GM23338 (cell line): ENCODE measurements at regions not wholly inside any gene's neighbourhood (a gene's known extent, or its start where the extent isn't known, plus 50 kb on each side); places are given as distances from the start of the nearest gene placed in this dataset.

Experiments used
- ATAC-seq: fragments of 200-7000 bp; cut with Tn5 transposase; 3 replicates; pipeline ENCODE4 v1.9.1; 2020
- DNase-seq: peaks from one replicate; pipeline ENCODE4 v3.0.0-alpha.2; 2015; ENCODE audit warnings: low spot score
- H2AFZ ChIP-seq: fragments of 200-600 bp; sonication (generic); 2 replicates; pipeline ENCODE4 v1.8.0; 2016; ENCODE audit warnings: antibody characterized with exemption, mild to moderate bottlenecking, moderate library complexity
- H3F3A ChIP-seq: fragments of 200-600 bp; sonication (generic); replicated peaks from 2 replicates; pipeline ENCODE4 v1.8.0; 2017; ENCODE audit warnings: antibody characterized with exemption, mixed run types, low read depth
- H3K27ac ChIP-seq: fragments of 200-600 bp; sonication (generic); 2 replicates; pipeline ENCODE4 v1.6.1; 2016; ENCODE audit warnings: low read depth
- H3K27me3 ChIP-seq: fragments of 200-600 bp; sonication (generic); 2 replicates; pipeline ENCODE4 v1.8.0; 2016; ENCODE audit warnings: mild to moderate bottlenecking, mixed run types, moderate library complexity; ENCODE audit not compliant: insufficient read depth
- H3K36me3 ChIP-seq: fragments of 200-600 bp; sonication (generic); 2 replicates; pipeline ENCODE4 v1.8.0; 2016; ENCODE audit warnings: mild to moderate bottlenecking; ENCODE audit not compliant: insufficient read depth
- H3K4me1 ChIP-seq: fragments of 200-600 bp; sonication (generic); 2 replicates; pipeline ENCODE4 v1.8.0; 2016; ENCODE audit warnings: mild to moderate bottlenecking, moderate library complexity; ENCODE audit not compliant: insufficient read depth
- H3K4me2 ChIP-seq: fragments of 200-600 bp; sonication (generic); 2 replicates; pipeline ENCODE4 v1.7.1; 2017; ENCODE audit warnings: mixed run types
- H3K4me3 ChIP-seq: fragments of 200-600 bp; sonication (generic); 2 replicates; pipeline ENCODE4 v1.6.1; 2016; ENCODE audit warnings: mixed run types
- H3K79me2 ChIP-seq: fragments of 200-600 bp; sonication (generic); replicated peaks from 2 replicates; pipeline ENCODE4 v1.8.0; 2017; ENCODE audit warnings: mild to moderate bottlenecking; ENCODE audit not compliant: insufficient read depth
- H3K9me2 ChIP-seq: fragments of 200-600 bp; sonication (generic); 2 replicates; pipeline ENCODE4 v1.8.0; 2017; ENCODE audit not compliant: insufficient read depth
- H4K20me1 ChIP-seq: fragments of 200-600 bp; sonication (generic); replicated peaks from 2 replicates; pipeline ENCODE4 v1.8.0; 2017; ENCODE audit warnings: mild to moderate bottlenecking; ENCODE audit not compliant: insufficient read depth
- H3K27ac Mint-ChIP-seq: 2 replicates; pipeline ENCODE4 v1.8.0; 2020; ENCODE audit warnings: inconsistent platforms, mild to moderate bottlenecking, moderate library complexity, mixed read lengths
- H3K27me3 Mint-ChIP-seq: 3 replicates; pipeline ENCODE4 v1.8.0; 2022; ENCODE audit warnings: low read depth, mild to moderate bottlenecking, moderate library complexity, mixed read lengths, inconsistent platforms; ENCODE audit not compliant: insufficient read depth, poor library complexity
- H3K36me3 Mint-ChIP-seq: 3 replicates; pipeline ENCODE4 v1.8.0; 2021; ENCODE audit warnings: low read depth, mild to moderate bottlenecking, inconsistent platforms, moderate library complexity, mixed read lengths
- H3K4me1 Mint-ChIP-seq: 3 replicates; pipeline ENCODE4 v1.8.0; 2020; ENCODE audit warnings: mild to moderate bottlenecking, inconsistent platforms, mixed read lengths
- H3K4me3 Mint-ChIP-seq: 3 replicates; pipeline ENCODE4 v1.8.0; 2021; ENCODE audit warnings: moderate library complexity, mild to moderate bottlenecking, inconsistent platforms, mixed read lengths
- H3K9me3 Mint-ChIP-seq: 3 replicates; pipeline ENCODE4 v1.8.0; 2020; ENCODE audit warnings: moderate library complexity, mild to moderate bottlenecking, inconsistent platforms, mixed read lengths
- CREB1 ChIP-seq: fragments of 250-450 bp; sonication (Bioruptor Pico); IDR thresholded peaks from 2 replicates; pipeline ENCODE4 v1.5.0; 2020; ENCODE audit warnings: low read depth, mild to moderate bottlenecking, moderate library complexity
- EZH2 ChIP-seq: fragments of 200-600 bp; sonication (generic); IDR thresholded peaks from one replicate; pipeline ENCODE4 v1.8.0; 2017; ENCODE audit warnings: antibody characterized with exemption, mild to moderate bottlenecking, low read depth; ENCODE audit not compliant: unreplicated experiment
- EZH2phosphoT487 ChIP-seq: fragments of 200-600 bp; sonication (generic); IDR thresholded peaks from one replicate; pipeline ENCODE4 v1.8.1; 2018; ENCODE audit warnings: antibody characterized with exemption; ENCODE audit not compliant: unreplicated experiment
- JUNB ChIP-seq: IDR thresholded peaks from one replicate; pipeline ENCODE4 v1.6.1; 2016; ENCODE audit warnings: antibody characterized with exemption; ENCODE audit not compliant: unreplicated experiment
- POLR2AphosphoS5 ChIP-seq: IDR thresholded peaks from 2 replicates; pipeline ENCODE4 v1.6.1; 2016; ENCODE audit warnings: antibody characterized with exemption, low read depth
- STAT1 ChIP-seq: IDR thresholded peaks from one replicate; pipeline ENCODE4 v1.6.1; 2016; ENCODE audit warnings: antibody characterized with exemption; ENCODE audit not compliant: unreplicated experiment
- ZNF331 ChIP-seq: fragments of 250-450 bp; sonication (Bioruptor Pico); IDR thresholded peaks from 2 replicates; pipeline ENCODE4 v1.5.0; 2020; ENCODE audit warnings: low read depth, mild to moderate bottlenecking, moderate library complexity
- TF ChIP-seq, protein P1 (sequence below): fragments of 250-450 bp; sonication (Bioruptor Pico); IDR thresholded peaks from 2 replicates; pipeline ENCODE4 v1.5.0; 2020; ENCODE audit warnings: mild to moderate bottlenecking, moderate library complexity

DNA sequence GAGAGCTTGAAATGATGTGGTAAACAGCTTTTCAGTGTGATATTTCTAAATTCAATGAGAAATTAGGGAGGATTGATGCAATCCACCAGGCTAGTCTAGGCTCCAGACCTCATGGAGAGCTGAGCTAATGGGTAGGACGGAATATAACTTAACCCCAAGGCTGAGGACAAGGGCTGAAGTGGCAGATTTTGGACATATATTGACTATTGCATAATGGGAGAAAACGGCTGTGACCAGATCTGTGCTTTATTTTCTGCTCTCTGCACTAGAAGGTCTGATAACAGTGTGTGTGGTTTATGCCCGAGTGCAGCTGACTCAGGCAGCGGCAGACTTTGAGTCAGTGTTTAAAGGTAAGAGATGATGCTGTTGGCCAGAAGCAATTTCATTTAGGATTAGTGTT lies 70.6 kb downstream of the ACTBL2 start:
- H3K4me3 Mint-ChIP-seq = no peak overlapping the region
- no peak overlapping the region for H3K4me2 ChIP-seq
- no peaks in the 10 kb centered on the region; the same call in 1 of the 2 replicates for H3K9me2 ChIP-seq
- no peaks in the 10 kb centered on the region for H3K4me1 ChIP-seq
- H3K36me3 Mint-ChIP-seq = no peaks in the 10 kb centered on the region
- no peak overlapping the region for H3K27ac ChIP-seq
- H3K27me3 ChIP-seq = no peaks in the 10 kb centered on the region
- no peaks in the 10 kb centered on the region for H3K79me2 ChIP-seq
- H2AFZ ChIP-seq = no peak overlapping the region
- H3K36me3 ChIP-seq = no peaks in the 10 kb centered on the region
- no peaks in the 10 kb centered on the region for H3K27me3 Mint-ChIP-seq
- no peaks in the 10 kb centered on the region for H3F3A ChIP-seq
- TF ChIP-seq JUNB = no peak
- TF ChIP-seq, protein P1, sequence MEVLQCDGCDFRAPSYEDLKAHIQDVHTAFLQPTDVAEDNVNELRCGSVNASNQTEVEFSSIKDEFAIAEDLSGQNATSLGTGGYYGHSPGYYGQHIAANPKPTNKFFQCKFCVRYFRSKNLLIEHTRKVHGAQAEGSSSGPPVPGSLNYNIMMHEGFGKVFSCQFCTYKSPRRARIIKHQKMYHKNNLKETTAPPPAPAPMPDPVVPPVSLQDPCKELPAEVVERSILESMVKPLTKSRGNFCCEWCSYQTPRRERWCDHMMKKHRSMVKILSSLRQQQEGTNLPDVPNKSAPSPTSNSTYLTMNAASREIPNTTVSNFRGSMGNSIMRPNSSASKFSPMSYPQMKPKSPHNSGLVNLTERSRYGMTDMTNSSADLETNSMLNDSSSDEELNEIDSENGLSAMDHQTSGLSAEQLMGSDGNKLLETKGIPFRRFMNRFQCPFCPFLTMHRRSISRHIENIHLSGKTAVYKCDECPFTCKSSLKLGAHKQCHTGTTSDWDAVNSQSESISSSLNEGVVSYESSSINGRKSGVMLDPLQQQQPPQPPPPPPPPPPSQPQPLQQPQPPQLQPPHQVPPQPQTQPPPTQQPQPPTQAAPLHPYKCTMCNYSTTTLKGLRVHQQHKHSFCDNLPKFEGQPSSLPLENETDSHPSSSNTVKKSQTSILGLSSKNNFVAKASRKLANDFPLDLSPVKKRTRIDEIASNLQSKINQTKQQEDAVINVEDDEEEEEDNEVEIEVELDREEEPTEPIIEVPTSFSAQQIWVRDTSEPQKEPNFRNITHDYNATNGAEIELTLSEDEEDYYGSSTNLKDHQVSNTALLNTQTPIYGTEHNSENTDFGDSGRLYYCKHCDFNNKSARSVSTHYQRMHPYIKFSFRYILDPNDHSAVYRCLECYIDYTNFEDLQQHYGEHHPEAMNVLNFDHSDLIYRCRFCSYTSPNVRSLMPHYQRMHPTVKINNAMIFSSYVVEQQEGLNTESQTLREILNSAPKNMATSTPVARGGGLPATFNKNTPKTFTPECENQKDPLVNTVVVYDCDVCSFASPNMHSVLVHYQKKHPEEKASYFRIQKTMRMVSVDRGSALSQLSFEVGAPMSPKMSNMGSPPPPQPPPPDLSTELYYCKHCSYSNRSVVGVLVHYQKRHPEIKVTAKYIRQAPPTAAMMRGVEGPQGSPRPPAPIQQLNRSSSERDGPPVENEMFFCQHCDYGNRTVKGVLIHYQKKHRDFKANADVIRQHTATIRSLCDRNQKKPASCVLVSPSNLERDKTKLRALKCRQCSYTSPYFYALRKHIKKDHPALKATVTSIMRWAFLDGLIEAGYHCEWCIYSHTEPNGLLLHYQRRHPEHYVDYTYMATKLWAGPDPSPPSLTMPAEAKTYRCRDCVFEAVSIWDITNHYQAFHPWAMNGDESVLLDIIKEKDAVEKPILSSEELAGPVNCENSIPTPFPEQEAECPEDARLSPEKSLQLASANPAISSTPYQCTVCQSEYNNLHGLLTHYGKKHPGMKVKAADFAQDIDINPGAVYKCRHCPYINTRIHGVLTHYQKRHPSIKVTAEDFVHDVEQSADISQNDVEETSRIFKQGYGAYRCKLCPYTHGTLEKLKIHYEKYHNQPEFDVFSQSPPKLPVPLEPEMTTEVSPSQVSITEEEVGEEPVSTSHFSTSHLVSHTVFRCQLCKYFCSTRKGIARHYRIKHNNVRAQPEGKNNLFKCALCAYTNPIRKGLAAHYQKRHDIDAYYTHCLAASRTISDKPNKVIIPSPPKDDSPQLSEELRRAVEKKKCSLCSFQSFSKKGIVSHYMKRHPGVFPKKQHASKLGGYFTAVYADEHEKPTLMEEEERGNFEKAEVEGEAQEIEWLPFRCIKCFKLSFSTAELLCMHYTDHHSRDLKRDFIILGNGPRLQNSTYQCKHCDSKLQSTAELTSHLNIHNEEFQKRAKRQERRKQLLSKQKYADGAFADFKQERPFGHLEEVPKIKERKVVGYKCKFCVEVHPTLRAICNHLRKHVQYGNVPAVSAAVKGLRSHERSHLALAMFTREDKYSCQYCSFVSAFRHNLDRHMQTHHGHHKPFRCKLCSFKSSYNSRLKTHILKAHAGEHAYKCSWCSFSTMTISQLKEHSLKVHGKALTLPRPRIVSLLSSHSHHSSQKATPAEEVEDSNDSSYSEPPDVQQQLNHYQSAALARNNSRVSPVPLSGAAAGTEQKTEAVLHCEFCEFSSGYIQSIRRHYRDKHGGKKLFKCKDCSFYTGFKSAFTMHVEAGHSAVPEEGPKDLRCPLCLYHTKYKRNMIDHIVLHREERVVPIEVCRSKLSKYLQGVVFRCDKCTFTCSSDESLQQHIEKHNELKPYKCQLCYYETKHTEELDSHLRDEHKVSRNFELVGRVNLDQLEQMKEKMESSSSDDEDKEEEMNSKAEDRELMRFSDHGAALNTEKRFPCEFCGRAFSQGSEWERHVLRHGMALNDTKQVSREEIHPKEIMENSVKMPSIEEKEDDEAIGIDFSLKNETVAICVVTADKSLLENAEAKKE = no peak
- DNase-seq = no peak
- H3K9me3 Mint-ChIP-seq = no peaks in the 10 kb centered on the region
- no peak overlapping the region for H3K4me3 ChIP-seq
- no peak for ATAC-seq
- peaks cover 7% of the 10 kb centered on the region for H3K4me1 Mint-ChIP-seq
- H3K27ac Mint-ChIP-seq = no peak overlapping the region
- no peaks in the 10 kb centered on the region for H4K20me1 ChIP-seq

DNA sequence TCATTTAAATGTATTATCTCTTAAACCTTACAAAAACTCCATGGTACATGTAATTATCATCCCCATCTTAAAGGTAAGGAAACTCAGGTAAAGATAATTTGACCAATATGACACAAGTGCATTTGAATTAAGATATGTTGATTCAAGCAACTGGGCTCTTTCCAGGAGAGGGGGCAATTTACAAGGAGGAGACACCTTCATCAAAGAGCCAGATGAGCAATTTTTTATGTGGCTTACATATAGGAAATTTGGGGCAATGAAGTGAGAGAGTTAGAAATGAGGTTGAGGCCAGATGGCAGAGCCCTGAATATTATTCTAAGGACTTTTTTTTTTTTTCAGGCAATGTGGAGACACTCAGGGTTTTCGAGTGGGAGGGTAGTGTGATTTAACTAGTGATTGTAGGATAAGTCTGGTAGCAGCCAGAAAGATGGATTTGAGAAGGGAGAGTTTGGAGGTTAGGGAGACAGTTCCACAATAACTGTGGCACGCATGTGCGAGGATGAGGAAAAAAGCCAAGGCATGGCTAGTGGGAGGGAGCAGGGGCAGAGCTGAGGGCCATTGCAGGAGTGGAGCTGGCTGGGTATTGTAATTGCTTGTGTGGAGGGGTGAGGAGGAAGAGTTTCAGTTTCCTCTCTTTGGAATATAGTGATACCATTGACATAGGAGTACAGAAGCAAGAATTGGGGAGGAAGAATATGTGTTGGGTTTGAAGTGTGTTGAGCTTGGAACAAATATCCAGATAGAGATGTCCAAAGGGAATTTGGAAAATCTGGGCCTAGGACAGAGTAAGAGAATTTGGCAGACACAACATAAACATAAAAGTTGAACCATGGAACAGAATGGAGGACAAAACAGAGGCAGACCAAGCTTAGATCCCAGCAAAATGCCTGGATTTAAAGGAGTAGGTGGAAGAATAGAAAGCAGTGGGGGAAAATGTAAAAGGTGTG lies 72.0 kb downstream of the ACTBL2 start:
- Mint-ChIP-seq H3K4me1 (no peaks in the 10 kb centered on the region), H3K9me3 (no peaks in the 10 kb centered on the region), H3K4me3 (no peak overlapping the region), H3K27me3 (no peaks in the 10 kb centered on the region), H3K27ac (no peak overlapping the region), H3K36me3 (no peaks in the 10 kb centered on the region)
- H3K9me2 ChIP-seq = peaks cover 7% of the 10 kb centered on the region; the same call in 1 of the 2 replicates
- H4K20me1 ChIP-seq = no peaks in the 10 kb centered on the region
- no peaks in the 10 kb centered on the region for H3K27me3 ChIP-seq
- H3K27ac ChIP-seq = no peak overlapping the region
- no peak overlapping the region for H3K4me2 ChIP-seq
- H2AFZ ChIP-seq = no peak overlapping the region
- no peaks in the 10 kb centered on the region for H3K4me1 ChIP-seq
- H3F3A ChIP-seq = no peaks in the 10 kb centered on the region
- no peaks in the 10 kb centered on the region for H3K79me2 ChIP-seq
- DNase-seq (no peak), ATAC-seq (no peak)
- no peaks in the 10 kb centered on the region for H3K36me3 ChIP-seq
- TF ChIP-seq JUNB = no peak
- no peak for TF ChIP-seq EZH2phosphoT487
- no peak for TF ChIP-seq ZNF331
- TF ChIP-seq STAT1 = no peak
- no peak for TF ChIP-seq EZH2
- no peak for TF ChIP-seq CREB1 (CRISPR knock-in tag)
- TF ChIP-seq POLR2AphosphoS5 = no peak
- H3K4me3 ChIP-seq = no peak overlapping the region
